T-helper 2 cell (primary cell): ENCODE measurements at regions not wholly inside any gene's neighbourhood (a gene's known extent, or its start where the extent isn't known, plus 50 kb on each side); places are given as distances from the start of the nearest gene placed in this dataset.

Source experiments
- DNase-seq, 5 experiments: peaks; one replicate each; pipeline versions ENCODE4 v3.0.0 to v3.0.0-alpha.2; 2012 to 2022

DNA sequence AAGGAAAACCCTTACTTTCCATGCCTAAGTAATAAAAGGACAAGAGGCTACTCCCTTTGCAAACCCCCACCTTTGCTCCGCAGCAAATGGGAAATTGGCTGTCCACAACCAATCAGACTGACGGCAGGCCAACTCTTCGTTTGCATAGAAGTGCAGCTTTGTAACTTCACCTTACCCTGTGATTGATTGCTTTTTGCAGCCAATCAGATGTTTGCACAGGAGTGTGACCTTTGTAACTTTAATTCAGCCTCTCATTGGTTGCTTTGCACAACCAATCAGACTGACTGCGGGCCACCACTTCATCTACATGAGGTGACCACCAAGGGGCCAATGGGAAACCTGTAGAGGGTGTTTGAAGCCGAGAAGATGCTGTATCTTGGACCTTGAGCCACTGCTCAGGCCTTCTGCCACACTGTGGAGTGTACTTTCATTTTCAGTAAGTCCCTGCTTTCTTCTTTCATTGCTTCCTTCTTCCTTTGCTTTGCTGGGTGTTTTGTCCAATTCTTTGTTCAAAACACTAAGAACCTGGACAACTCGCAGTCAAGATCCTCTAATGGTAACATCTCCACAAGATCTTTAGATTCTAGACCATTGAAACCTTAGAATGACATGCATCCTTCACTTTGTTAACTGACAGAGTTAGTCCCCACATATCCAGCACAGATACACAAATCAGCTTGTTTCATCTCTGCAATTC, 51.3 kb upstream of the FREM1 start:
- DNase-seq: peak in 1 of 5 experiments; percentile 26

DNA sequence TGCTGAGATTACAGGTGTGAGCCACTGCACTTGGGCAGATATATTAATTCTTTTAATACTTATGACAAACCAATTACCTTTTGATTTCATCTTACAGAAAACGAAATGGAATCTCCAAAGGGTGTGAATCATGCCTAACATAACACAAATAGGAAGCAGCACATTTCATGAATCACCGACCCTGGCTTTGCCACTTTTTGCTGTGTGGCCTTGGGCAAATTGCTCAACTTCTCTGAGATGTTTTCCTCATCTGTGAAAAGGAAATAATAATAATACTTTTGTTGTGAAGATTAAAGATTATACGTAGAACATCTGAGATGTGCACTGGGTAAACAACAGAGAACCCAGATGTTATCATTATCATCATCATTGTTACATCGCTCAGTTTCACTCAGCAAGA, 50.7 kb upstream of the FREM1 start:
- no peak for DNase-seq
